Kidney (tissue), 13 donors: ENCODE measurements at regions not wholly inside any gene's neighbourhood (a gene's known extent, or its start where the extent isn't known, plus 50 kb on each side); places are given as distances from the start of the nearest gene placed in this dataset.
A peak's percentile ranks its signal among the peaks of the same experiment; 100 is the strongest.

Source experiments
- DNase-seq, 5 donors: peaks; one replicate each; pipeline ENCODE4 v3.0.0-alpha.2; 2013 to 2020
- FAIRE-seq: peaks from 2 replicates; lab custom pipeline; 2012; peaks lifted over from hg19 to GRCh38; lab: Jason Lieb, UNC
- H3K27ac ChIP-seq, 2 donors: one replicate each; pipeline ENCODE4 v1.7.0; 2013; ENCODE audit warnings: low read depth in 2 of 2, low read length in 2 of 2, inconsistent platforms in 1 of 2
- H3K27me3 ChIP-seq: one replicate; pipeline ENCODE4 v1.7.1; 2013; ENCODE audit warnings: low read length, inconsistent platforms; ENCODE audit not compliant: control insufficient read depth, insufficient read depth
- H3K36me3 ChIP-seq, 3 donors: one replicate each; pipeline versions ENCODE4 v1.7.0 to v1.7.1; 2013; ENCODE audit warnings: low read length in 3 of 3, control low read depth in 1 of 3, inconsistent platforms in 1 of 3; ENCODE audit not compliant: insufficient read depth in 3 of 3, control insufficient read depth in 2 of 3
- H3K4me1 ChIP-seq, 3 donors: one replicate each; pipeline versions ENCODE4 v1.7.0 to v1.7.1; 2013; ENCODE audit warnings: low read length in 3 of 3, inconsistent platforms in 1 of 3, low read depth in 1 of 3; ENCODE audit not compliant: control insufficient read depth in 2 of 3, insufficient read depth in 2 of 3
- H3K4me3 ChIP-seq, 3 donors: one replicate each; pipeline versions ENCODE4 v1.7.0 to v1.8.1; 2013; ENCODE audit warnings: low read length in 3 of 3, control low read depth in 1 of 3, inconsistent platforms in 1 of 3
- H3K9ac ChIP-seq, 3 donors: one replicate each; pipeline versions ENCODE4 v1.7.0 to v1.7.1; 2013; ENCODE audit warnings: low read length in 3 of 3, control low read depth in 1 of 3, inconsistent platforms in 1 of 3
- H3K9me3 ChIP-seq, 3 donors: one replicate each; pipeline versions ENCODE4 v1.7.0 to v1.7.1; 2013; ENCODE audit warnings: low read length in 3 of 3, control low read depth in 1 of 3, inconsistent platforms in 1 of 3; ENCODE audit not compliant: control insufficient read depth in 2 of 3, insufficient read depth in 1 of 3
- intact Hi-C: fragments of 100-400 bp; cut with DNase I; formaldehyde crosslinking; loops from one replicate; pipeline ENCODE4 v1.11.1; 2022
- TF ChIP-seq, protein P1 (sequence below): IDR thresholded peaks from 3 replicates; pipeline ENCODE4 v1.5.1; 2012; ENCODE audit warnings: mild to moderate bottlenecking, moderate library complexity, borderline replicate concordance; ENCODE audit not compliant: insufficient read depth; ENCODE audit errors: extremely low read depth
- donor health status: control.
- donor health status: control.
- donor health status: control.
- donor health status: control.
- donor health status: control.
- donor health status: DM: yes; HTN: yes; CAD: no.
- donor health status: Normal renal cell carcinoma (clear cell type).

DNA sequence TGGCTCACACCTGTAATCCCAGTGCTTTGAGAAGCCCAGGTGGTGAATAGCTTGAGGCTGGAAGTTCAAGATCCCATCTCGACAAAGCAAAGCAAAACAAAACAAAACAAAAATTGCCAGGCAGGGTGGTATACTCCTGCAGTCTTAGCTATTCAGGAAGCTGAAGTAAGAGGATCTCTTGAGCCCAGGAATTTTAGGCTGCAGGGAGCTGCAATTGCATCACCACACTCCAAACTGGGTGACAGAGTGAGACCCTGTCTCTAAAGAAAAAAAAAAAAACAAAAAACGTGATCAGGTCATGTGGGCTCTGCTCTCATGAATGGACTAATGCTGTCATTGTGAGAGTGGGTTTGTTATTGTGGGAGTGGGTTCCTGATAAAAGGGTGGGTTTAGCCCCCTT is 409.1 kb downstream of the NPIPA7 start:
- H3K4me3 ChIP-seq: no peak overlapping the region
- no peaks in the 10 kb centered on the region for H3K36me3 ChIP-seq
- FAIRE-seq (no peak), DNase-seq (no peak)
- intact Hi-C loops: no loop called here
- no peak overlapping the region for H3K9ac ChIP-seq
- TF ChIP-seq, protein P1, sequence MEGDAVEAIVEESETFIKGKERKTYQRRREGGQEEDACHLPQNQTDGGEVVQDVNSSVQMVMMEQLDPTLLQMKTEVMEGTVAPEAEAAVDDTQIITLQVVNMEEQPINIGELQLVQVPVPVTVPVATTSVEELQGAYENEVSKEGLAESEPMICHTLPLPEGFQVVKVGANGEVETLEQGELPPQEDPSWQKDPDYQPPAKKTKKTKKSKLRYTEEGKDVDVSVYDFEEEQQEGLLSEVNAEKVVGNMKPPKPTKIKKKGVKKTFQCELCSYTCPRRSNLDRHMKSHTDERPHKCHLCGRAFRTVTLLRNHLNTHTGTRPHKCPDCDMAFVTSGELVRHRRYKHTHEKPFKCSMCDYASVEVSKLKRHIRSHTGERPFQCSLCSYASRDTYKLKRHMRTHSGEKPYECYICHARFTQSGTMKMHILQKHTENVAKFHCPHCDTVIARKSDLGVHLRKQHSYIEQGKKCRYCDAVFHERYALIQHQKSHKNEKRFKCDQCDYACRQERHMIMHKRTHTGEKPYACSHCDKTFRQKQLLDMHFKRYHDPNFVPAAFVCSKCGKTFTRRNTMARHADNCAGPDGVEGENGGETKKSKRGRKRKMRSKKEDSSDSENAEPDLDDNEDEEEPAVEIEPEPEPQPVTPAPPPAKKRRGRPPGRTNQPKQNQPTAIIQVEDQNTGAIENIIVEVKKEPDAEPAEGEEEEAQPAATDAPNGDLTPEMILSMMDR: no peak
- H3K9me3 ChIP-seq: peaks cover 0 to 6% (median 5%) of the 10 kb centered on the region in 3 donors
- no peaks in the 10 kb centered on the region for H3K4me1 ChIP-seq
- H3K27me3 ChIP-seq: no peaks in the 10 kb centered on the region
- no peak overlapping the region for H3K27ac ChIP-seq

DNA sequence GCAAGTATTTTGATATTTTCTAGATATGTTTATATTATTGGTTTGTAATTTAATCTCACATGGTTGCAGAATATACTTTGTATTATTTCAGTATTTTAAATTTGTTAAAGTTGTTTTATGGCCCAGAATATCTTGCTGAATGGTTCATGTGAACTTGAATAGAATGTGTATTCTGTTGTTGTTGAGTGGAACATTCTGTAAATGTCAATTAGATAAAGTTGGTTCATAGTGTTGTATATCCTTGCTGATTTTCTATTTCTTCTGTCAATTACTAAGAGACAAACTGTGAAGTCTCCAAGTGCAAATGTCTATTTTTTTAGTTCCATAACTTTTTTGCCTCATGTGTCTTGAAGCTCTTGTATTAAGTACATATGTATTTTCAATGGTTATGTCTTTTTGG is 411.7 kb downstream of the NPIPA7 start:
- H3K9ac ChIP-seq: no peak overlapping the region
- H3K36me3 ChIP-seq: no peaks in the 10 kb centered on the region
- H3K27ac ChIP-seq: no peak overlapping the region
- no peak for FAIRE-seq
- TF ChIP-seq, protein P1: no peak
- H3K9me3 ChIP-seq: peaks cover 0 to 6% (median 5%) of the 10 kb centered on the region in 3 donors
- intact Hi-C loops: no loop called here
- no peak for DNase-seq
- H3K4me1 ChIP-seq: no peaks in the 10 kb centered on the region
- no peaks in the 10 kb centered on the region for H3K27me3 ChIP-seq
- H3K4me3 ChIP-seq: no peak overlapping the region

DNA sequence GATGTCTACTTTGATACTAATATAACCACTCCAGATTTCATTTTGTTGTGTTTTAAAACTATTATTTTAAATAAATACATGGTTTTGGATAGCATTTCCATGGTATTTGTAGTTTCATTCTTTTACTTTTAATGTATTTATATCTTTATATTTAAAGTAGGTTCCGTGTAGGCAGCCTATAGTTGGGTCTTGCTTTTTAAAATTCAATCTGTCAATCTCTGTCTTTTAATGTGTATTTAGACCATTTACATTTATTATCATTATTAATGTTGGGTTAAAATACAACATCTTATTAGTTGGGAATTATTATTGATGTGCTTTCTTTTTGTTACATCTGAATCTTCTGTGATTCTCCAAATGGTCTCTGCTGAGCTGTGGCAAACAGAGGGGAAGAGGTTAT is 412.1 kb downstream of the NPIPA7 start:
- H3K27me3 ChIP-seq: no peaks in the 10 kb centered on the region
- H3K9me3 ChIP-seq: peaks cover 0 to 6% (median 5%) of the 10 kb centered on the region in 3 donors
- no peak overlapping the region for H3K4me3 ChIP-seq
- FAIRE-seq (no peak), DNase-seq (no peak)
- TF ChIP-seq, protein P1: no peak
- H3K27ac ChIP-seq: no peak overlapping the region
- intact Hi-C loops: no loop called here
- no peaks in the 10 kb centered on the region for H3K36me3 ChIP-seq
- H3K9ac ChIP-seq: no peak overlapping the region
- H3K4me1 ChIP-seq: no peaks in the 10 kb centered on the region

DNA sequence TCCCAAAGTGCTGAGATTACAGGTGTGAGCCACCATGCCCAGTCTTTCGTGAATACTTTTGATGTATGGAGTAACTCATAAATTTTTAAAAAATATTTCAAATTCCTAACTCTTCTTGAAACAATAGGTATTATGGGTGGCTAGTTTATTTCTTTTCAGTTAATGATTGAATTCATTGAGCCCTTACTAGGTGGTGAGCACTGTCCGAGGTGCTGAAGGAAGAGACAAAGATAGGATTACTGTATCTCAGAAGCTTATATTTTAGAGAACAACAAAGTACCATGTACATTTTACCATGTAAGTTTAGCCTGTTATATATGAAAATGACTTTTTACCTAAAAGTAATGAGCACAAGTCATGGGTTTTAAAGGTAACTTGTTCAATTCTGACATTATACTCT is 418.3 kb downstream of the NPIPA7 start:
- intact Hi-C loops: no loop called here
- H3K9ac ChIP-seq: no peak overlapping the region
- no peak for FAIRE-seq
- H3K4me1 ChIP-seq: no peaks in the 10 kb centered on the region
- DNase-seq: peak in 2 of 5 donors; percentile 27 to 56
- no peaks in the 10 kb centered on the region for H3K36me3 ChIP-seq
- TF ChIP-seq, protein P1: no peak
- no peak overlapping the region for H3K4me3 ChIP-seq
- H3K27me3 ChIP-seq: no peaks in the 10 kb centered on the region
- H3K27ac ChIP-seq: no peak overlapping the region
- no peaks in the 10 kb centered on the region for H3K9me3 ChIP-seq
